ENCODE measurements at regions not wholly inside any gene's neighbourhood (a gene's known extent, or its start where the extent isn't known, plus 50 kb on each side); places are given as distances from the start of the nearest gene placed in this dataset.

- DNase-seq: no peak
These were observed 245.0 kb upstream of the RPL38 start for GRCh38 chr17:73958453-73958852.

- no peak for DNase-seq
These were observed 243.0 kb upstream of the RPL38 start for GRCh38 chr17:73960469-73960868.

GRCh38 chr17:73962308-73962707 lies 241.2 kb upstream of the RPL38 start:
- DNase-seq: no peak

- DNase-seq: no peak
These were observed 234.8 kb upstream of the RPL38 start for GRCh38 chr17:73968680-73969079.

GRCh38 chr17:73969956-73970355 lies 233.5 kb upstream of the RPL38 start:
- no peak for DNase-seq

- DNase-seq: no peak
These were observed 232.4 kb upstream of the RPL38 start for GRCh38 chr17:73971127-73971526.

GRCh38 chr17:73972056-73972455 lies 231.4 kb upstream of the RPL38 start:
- no peak for DNase-seq

- no peak for DNase-seq
These were observed 230.6 kb upstream of the RPL38 start for GRCh38 chr17:73972901-73973300.

- DNase-seq: no peak
These were observed 229.7 kb upstream of the RPL38 start for GRCh38 chr17:73973586-73974409.

GRCh38 chr17:73974536-73974935 lies 228.9 kb upstream of the RPL38 start:
- no peak for DNase-seq

- no peak for DNase-seq
These were observed 227.3 kb upstream of the RPL38 start for GRCh38 chr17:73976147-73976546.

- no peak for DNase-seq
These were observed 226.6 kb upstream of the RPL38 start for GRCh38 chr17:73976676-73977521.

- no peak for DNase-seq
These were observed 223.0 kb upstream of the RPL38 start for GRCh38 chr17:73980517-73980916.

GRCh38 chr17:73982871-73983270 lies 220.6 kb upstream of the RPL38 start:
- no peak for DNase-seq

- DNase-seq: no peak
These were observed 219.7 kb upstream of the RPL38 start for GRCh38 chr17:73983621-73984400.

- no peak for DNase-seq
These were observed 218.5 kb upstream of the RPL38 start for GRCh38 chr17:73984941-73985340.

- no peak for DNase-seq
These were observed 217.9 kb upstream of the RPL38 start for GRCh38 chr17:73985466-73986015.

- no peak for DNase-seq
These were observed 216.8 kb upstream of the RPL38 start for GRCh38 chr17:73986641-73987177.

- no peak for DNase-seq
These were observed 216.1 kb upstream of the RPL38 start for GRCh38 chr17:73987395-73987794.

GRCh38 chr17:73987845-73988509 lies 215.5 kb upstream of the RPL38 start:
- DNase-seq: no peak

GRCh38 chr17:73989671-73990070 lies 213.8 kb upstream of the RPL38 start:
- no peak for DNase-seq

- DNase-seq: no peak
These were observed 213.2 kb upstream of the RPL38 start for GRCh38 chr17:73990290-73990689.
